Kidney (tissue), 13 donors: ENCODE measurements at regions not wholly inside any gene's neighbourhood (a gene's known extent, or its start where the extent isn't known, plus 50 kb on each side); places are given as distances from the start of the nearest gene placed in this dataset.

Source experiments
- DNase-seq, 5 donors: peaks; one replicate each; pipeline ENCODE4 v3.0.0-alpha.2; 2013 to 2020
- FAIRE-seq: peaks from 2 replicates; lab custom pipeline; 2012; peaks lifted over from hg19 to GRCh38; lab: Jason Lieb, UNC
- H3K27ac ChIP-seq, 2 donors: one replicate each; pipeline ENCODE4 v1.7.0; 2013; ENCODE audit warnings: low read depth in 2 of 2, low read length in 2 of 2, inconsistent platforms in 1 of 2
- H3K27me3 ChIP-seq: one replicate; pipeline ENCODE4 v1.7.1; 2013; ENCODE audit warnings: low read length, inconsistent platforms; ENCODE audit not compliant: control insufficient read depth, insufficient read depth
- H3K36me3 ChIP-seq, 3 donors: one replicate each; pipeline versions ENCODE4 v1.7.0 to v1.7.1; 2013; ENCODE audit warnings: low read length in 3 of 3, control low read depth in 1 of 3, inconsistent platforms in 1 of 3; ENCODE audit not compliant: insufficient read depth in 3 of 3, control insufficient read depth in 2 of 3
- H3K4me1 ChIP-seq, 3 donors: one replicate each; pipeline versions ENCODE4 v1.7.0 to v1.7.1; 2013; ENCODE audit warnings: low read length in 3 of 3, inconsistent platforms in 1 of 3, low read depth in 1 of 3; ENCODE audit not compliant: control insufficient read depth in 2 of 3, insufficient read depth in 2 of 3
- H3K4me3 ChIP-seq, 3 donors: one replicate each; pipeline versions ENCODE4 v1.7.0 to v1.8.1; 2013; ENCODE audit warnings: low read length in 3 of 3, control low read depth in 1 of 3, inconsistent platforms in 1 of 3
- H3K9ac ChIP-seq, 3 donors: one replicate each; pipeline versions ENCODE4 v1.7.0 to v1.7.1; 2013; ENCODE audit warnings: low read length in 3 of 3, control low read depth in 1 of 3, inconsistent platforms in 1 of 3
- H3K9me3 ChIP-seq, 3 donors: one replicate each; pipeline versions ENCODE4 v1.7.0 to v1.7.1; 2013; ENCODE audit warnings: low read length in 3 of 3, control low read depth in 1 of 3, inconsistent platforms in 1 of 3; ENCODE audit not compliant: control insufficient read depth in 2 of 3, insufficient read depth in 1 of 3
- CTCF ChIP-seq: IDR thresholded peaks from 3 replicates; pipeline ENCODE4 v1.5.1; 2012; ENCODE audit warnings: mild to moderate bottlenecking, moderate library complexity, borderline replicate concordance; ENCODE audit not compliant: insufficient read depth; ENCODE audit errors: extremely low read depth
- intact Hi-C: fragments of 100-400 bp; cut with DNase I; formaldehyde crosslinking; loops from one replicate; pipeline ENCODE4 v1.11.1; 2022
- donor health status: control.
- donor health status: control.
- donor health status: control.
- donor health status: control.
- donor health status: control.
- donor health status: DM: yes; HTN: yes; CAD: no.
- donor health status: Normal renal cell carcinoma (clear cell type).

GRCh38 chr14:62118871-62119270 lies 356.7 kb downstream of the SNAPC1 start:
- H3K4me3 ChIP-seq: no peak overlapping the region
- intact Hi-C loops: no loop called here
- FAIRE-seq (no peak), DNase-seq (no peak)
- H3K4me1 ChIP-seq: peaks cover 0 to 5% (median 0%) of the 10 kb centered on the region in 3 donors
- peaks cover 18% of the 10 kb centered on the region for H3K27me3 ChIP-seq
- TF ChIP-seq CTCF: no peak
- H3K36me3 ChIP-seq: no peaks in the 10 kb centered on the region
- no peaks in the 10 kb centered on the region for H3K9me3 ChIP-seq
- no peak overlapping the region for H3K27ac ChIP-seq
- H3K9ac ChIP-seq: no peak overlapping the region

DNA sequence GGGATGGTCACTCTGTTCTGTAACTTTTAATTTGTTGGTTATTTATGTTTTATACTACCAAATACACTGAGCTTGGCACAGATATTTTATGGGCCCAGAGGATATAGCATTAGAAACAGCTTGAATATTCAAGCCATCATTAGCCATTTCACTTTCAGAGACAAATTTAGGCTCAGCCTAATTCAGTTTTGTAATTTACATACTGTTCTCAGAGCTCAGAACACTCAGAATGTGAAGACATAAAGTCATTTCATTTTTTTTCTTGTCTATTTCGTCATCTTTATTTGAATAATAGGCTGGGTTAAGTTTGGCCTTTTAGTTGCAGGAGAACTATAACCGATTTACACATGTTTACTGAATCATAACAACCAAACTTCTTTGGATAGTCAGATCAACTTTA lies 361.7 kb downstream of the SNAPC1 start:
- H3K9ac ChIP-seq: no peak overlapping the region
- intact Hi-C loops: loop anchor here (10.0 kb wide), 1 partner anchor 669 kb away; no protein-coding TSS in a partner anchor
- no peak for TF ChIP-seq CTCF
- no peaks in the 10 kb centered on the region for H3K9me3 ChIP-seq
- FAIRE-seq: no peak
- peaks cover 4% of the 10 kb centered on the region for H3K27me3 ChIP-seq
- no peak for DNase-seq
- no peak overlapping the region for H3K4me3 ChIP-seq
- no peaks in the 10 kb centered on the region for H3K36me3 ChIP-seq
- no peaks in the 10 kb centered on the region for H3K4me1 ChIP-seq
- H3K27ac ChIP-seq: no peak overlapping the region

DNA sequence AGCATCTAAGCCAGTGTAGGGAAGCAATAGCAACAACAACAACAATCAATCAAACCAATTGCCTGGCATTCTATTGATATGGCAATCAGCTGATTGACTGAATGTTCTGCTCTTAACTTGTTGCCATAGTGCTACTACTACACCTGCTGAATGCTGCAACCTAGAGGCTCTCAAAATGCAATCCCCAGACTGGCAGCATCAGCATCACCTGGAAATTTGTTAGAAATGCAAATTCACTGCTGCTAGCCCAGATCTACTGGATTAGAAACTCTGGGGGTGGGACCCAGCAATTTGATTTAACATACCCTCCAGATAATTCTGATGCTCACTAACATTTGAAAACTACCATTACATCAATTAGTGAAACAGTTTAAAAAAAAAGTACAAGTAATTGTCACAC lies 363.6 kb downstream of the SNAPC1 start:
- Histone ChIP-seq H3K9ac (no peak overlapping the region), H3K27me3 (no peaks in the 10 kb centered on the region), H3K9me3 (no peaks in the 10 kb centered on the region), H3K4me1 (no peaks in the 10 kb centered on the region), H3K27ac (no peak overlapping the region), H3K36me3 (no peaks in the 10 kb centered on the region), H3K4me3 (no peak overlapping the region)
- FAIRE-seq (no peak), DNase-seq (no peak)
- no peak for TF ChIP-seq CTCF
- intact Hi-C loops: loop anchor here (10.0 kb wide), 1 partner anchor 671 kb away; no protein-coding TSS in a partner anchor
